ENCODE measurements at regions not wholly inside any gene's neighbourhood (a gene's known extent, or its start where the extent isn't known, plus 50 kb on each side); places are given as distances from the start of the nearest gene placed in this dataset.

GRCh38 chr6:149185799-149186357, 131.6 kb upstream of the TAB2 start:
- no peak for DNase-seq

GRCh38 chr6:149186873-149187272, 130.6 kb upstream of the TAB2 start:
- DNase-seq = no peak

DNA sequence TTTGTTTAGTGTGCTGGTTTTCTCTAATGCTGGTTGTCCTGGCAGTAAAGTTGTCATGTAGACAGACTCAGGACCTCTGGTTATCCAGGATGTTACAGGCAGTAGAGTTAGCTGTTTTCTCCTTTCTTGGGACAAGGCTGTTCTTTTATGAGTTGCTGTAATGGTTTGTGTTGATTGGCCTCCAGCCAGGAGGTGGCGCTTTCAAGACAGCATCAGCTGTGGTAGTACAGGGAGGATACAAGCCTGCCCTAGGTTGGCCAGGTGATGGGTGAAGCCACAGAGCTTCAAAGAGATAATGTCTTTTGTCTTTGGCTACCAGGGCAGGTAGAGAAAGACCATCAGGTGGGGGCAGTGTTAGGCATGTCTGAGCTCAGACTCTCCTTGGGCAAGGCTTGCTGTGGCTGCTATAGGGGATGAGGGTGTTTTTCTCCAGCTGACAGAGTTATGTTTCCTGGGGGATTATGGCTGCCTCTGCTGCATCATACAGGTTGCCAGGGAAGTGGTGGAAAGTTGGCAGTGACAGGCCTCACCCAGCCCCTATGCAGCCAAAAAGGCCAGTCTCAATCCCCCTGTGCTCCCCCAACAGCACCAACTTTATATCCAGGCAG, 127.2 kb upstream of the TAB2 start:
- DNase-seq = peak; percentile 58

- DNase-seq = no peak
Observed at GRCh38 chr6:149194820-149195558, 122.5 kb upstream of the TAB2 start.

- DNase-seq = no peak
Observed at GRCh38 chr6:149196091-149196490, 121.4 kb upstream of the TAB2 start.

GRCh38 chr6:149197482-149197881, 120.0 kb upstream of the TAB2 start:
- no peak for DNase-seq

- no peak for DNase-seq
Observed at GRCh38 chr6:149198265-149198664, 119.2 kb upstream of the TAB2 start.

DNA sequence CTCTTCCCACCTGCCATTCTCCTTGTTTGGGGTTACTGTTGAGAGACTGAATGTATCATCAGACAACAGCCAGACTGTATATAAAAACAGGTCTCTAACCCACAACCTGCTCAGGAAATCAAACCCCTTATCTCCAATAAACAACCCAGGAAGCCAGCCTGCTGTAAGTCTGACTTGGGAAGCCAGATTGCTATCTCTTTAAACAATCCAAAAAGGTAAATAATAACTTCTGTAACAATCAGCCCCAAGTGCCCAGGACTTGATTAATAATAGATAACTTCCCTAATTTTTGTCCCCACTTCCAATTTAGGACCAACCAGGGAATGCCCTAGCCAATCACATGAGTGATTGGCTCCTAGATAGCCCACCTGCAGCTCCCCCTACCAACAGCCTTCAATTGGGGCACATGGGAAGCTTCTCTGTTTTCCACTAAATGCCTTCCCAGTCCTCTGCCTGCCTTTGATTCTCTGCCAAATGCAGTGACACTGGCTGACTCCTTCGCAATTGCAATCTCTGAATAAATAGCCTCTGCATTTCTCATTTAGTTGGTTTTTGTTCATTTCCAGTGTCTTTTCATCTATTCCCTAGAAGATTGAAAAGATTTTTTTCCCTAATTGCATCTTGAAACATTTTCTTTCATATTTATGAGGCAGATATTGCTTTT, 117.1 kb upstream of the TAB2 start:
- no peak for DNase-seq

DNA sequence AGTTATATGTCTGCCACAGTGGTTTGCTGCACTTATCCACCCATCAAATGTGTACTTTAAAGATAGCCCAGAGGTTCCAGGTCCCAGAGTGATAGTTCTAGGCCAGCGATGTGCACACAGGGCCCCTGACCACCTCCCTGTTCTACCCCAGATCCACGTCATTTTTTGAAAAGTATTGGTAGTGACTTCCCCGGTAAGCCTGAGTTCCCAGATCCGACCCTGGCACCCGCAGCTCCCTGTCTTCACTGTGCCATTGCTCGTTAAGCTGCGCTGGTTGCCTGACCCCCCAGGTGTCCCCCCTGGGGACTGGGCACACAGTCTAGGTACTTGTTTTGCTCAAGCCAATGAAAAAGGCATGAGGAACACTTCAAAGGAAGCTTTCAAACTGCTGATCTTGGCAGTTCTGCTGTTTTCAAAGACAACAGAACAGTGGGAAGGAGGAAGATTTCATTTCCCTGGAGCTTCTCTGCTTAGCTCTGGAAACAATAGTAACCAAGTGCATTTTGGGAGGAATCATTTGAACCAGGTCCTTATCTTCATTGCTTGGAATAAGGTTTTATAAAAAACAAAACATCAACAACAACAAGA, 116.3 kb upstream of the TAB2 start:
- DNase-seq = no peak

DNA sequence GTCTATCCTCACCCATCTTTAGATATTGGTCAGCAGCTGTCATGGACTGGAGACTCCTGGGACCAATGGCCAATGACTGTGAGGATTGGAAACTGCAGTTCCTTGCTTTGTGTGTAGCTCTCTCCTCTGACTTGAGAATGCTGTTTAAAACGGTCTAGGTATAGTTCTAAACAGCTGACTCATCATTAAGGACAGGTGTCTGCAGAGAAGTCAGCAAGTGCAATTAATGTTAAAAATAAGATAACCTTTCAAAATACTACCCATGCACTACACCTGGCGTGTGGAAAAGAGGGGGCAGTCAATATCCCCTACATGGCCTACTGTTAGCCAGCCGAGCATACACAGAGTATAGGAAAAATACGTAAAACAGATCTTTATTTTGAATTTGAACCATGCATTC, 115.4 kb upstream of the TAB2 start:
- DNase-seq = no peak

GRCh38 chr6:149202952-149203351, 114.6 kb upstream of the TAB2 start:
- DNase-seq = no peak

- DNase-seq = no peak
Observed at GRCh38 chr6:149203509-149203908, 114.0 kb upstream of the TAB2 start.

GRCh38 chr6:149208134-149208601, 109.3 kb upstream of the TAB2 start:
- DNase-seq = no peak

DNA sequence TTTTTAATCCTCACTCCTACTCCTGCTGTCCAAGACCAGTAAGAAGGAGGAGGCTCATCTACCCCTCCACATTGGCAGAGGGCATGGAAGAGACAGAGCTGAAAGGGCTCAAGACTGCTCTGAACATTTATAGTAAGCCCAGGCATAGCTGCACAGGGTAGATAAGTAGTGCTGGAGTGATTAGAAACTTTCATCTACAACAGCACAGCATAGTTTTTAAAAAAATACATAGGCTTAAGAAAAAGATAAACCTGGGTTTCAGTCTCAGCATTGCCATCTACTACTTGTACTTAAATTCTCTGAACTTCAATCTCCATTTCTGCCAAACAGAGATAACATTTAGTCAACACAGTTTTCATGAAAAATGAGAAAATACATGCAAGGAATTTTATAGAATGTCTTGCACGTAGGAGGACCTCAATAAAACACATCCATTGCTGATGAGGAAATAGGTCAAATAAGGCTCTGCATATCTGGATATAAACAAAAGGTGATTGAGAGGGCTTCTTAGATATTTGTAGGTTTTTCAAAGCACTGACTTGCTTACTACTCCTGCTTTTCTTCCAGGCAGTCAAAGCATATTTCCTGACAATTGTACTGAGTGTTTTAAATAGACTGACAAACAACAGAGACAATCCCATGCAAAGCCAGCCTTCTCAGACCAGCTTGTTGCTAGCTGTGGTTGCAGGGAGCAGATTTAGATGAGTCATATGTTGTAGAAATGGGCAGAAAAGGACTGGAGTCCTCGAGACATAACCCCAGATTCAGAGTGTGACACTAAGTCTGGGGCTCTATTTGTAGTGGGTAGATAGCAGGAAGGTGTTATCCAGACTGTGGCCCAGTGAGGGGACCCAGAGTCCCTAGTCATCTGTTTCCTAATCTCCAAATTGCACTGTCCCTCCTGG, 107.4 kb upstream of the TAB2 start:
- DNase-seq = peak; percentile 93

GRCh38 chr6:149211046-149211571, 106.4 kb upstream of the TAB2 start:
- peak; percentile 87 for DNase-seq

DNA sequence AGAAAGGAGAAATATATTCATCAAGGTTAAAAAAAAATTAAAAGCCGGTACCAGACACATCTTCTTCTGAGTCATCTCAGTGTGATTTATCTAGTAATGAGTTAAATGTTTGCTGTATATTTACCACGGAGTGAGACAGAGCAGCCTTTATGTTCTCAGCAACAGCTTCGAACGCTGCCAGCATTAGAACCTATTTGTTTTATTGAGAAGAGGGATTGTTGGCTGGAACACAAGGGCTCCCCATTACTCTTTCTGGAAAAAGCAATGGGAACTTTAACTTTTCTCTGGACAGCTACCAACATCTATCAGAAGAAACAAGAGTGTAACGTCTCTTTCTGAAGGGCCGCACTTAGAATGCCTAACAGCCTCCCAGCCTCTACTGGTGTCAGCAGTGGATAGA, 105.3 kb upstream of the TAB2 start:
- no peak for DNase-seq

DNA sequence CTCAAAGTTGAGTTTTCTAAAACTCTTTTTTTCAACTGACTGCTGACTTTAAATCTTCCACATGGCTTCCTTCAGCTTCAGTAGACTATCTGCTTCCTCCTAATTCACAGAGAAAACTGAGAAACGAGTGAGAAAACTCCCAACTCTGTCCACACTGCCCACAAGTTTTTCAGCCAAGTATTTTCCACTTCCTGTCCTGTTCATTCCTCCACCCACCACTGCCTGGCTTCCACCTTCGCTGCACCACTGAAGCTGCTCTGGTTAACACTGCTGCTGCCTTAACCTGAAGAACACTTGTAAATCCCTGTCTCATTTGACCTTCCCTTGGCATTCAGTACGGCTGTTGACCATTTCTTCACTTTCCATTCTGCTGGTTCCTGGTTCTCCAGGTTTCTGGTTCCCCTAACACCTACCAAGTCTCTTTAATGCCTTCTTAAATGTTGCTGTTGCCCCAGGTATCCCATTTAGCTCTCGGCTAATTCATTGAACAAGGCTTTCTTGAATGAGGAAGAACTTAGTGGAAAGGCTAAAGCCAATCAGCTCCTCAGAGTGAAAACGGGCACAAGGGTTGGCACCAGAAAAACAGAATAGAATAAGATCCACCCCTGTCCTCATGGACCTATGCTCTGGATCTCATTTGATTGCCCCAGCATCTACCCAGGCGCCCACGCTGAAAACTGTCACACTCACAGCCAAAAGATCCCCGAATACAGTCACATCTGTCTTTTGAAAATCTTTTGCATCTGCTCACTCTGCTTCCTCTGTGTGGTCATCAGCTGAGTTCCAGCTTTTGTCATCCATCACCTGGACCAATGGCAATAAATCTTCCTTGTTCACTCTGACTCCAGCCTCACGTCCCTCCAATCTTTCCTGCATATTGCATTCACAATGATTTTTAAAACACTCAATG, 104.4 kb upstream of the TAB2 start:
- DNase-seq = peak; percentile 17

GRCh38 chr6:149213829-149214228, 103.7 kb upstream of the TAB2 start:
- peak; percentile 69 for DNase-seq

GRCh38 chr6:149216459-149216858, 101.1 kb upstream of the TAB2 start:
- DNase-seq = no peak

DNA sequence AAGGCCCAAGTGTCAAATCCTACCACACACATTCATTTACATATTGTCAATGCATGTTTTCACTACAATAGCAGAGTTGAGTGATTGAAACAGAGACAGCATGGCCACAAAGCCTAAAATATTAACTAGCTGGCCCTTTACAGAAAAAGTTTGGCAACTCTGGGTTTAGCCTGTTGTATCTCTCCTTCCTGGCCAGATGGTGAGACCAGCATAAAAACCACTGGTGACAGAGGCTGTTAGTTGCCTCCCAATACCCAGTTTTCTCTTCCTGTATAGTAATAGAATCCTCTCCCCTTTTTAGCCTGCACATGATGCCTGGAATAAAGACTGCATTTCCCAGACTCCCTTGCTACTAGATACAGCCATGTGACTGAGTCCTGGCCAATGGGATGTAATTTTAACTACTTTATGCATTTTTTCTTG, 100.0 kb upstream of the TAB2 start:
- peak; percentile 23 for DNase-seq

- DNase-seq = no peak
Observed at GRCh38 chr6:149218471-149218870, 99.0 kb upstream of the TAB2 start.
